ENCODE measurements at regions not wholly inside any gene's neighbourhood (a gene's known extent, or its start where the extent isn't known, plus 50 kb on each side); places are given as distances from the start of the nearest gene placed in this dataset.

DNA sequence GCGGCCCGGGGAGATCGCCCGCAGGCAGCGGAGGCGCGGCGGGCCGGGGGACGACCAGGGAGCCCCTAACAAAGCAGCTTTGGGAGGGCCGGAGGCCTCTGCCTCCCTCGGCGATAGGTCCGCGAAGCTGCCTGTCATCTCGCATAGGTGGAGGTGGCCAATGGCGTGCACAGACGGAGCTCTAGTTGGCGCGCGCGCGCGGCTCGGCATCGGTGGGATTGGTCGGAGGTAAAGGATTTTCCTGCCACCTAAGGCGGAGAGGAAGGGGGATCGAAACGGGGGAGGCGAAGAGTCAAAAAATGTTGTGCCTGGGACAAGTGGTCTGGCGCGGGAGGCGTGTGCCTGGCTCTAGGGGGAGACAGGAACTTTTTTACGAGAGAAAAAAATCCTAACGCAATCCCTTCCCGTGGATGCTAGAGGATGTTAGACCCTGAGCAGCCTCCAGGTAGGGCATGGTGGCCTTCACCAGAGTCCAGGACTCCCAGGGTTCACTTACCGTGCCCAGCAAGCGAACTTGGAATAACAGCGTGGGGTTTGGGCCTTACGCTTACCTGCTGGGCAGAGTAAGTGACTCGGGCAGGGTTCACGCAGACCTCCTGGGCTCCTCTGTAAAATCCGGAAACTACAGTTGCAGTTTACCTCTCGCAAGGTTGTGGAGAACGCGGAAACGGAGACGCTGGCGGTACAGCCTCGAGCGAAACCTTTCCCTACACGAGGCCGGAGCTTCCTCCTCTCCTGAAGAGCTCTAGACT lies 99.9 kb upstream of the SOD1 start (continued):
- TF ChIP-seq, protein P1, sequence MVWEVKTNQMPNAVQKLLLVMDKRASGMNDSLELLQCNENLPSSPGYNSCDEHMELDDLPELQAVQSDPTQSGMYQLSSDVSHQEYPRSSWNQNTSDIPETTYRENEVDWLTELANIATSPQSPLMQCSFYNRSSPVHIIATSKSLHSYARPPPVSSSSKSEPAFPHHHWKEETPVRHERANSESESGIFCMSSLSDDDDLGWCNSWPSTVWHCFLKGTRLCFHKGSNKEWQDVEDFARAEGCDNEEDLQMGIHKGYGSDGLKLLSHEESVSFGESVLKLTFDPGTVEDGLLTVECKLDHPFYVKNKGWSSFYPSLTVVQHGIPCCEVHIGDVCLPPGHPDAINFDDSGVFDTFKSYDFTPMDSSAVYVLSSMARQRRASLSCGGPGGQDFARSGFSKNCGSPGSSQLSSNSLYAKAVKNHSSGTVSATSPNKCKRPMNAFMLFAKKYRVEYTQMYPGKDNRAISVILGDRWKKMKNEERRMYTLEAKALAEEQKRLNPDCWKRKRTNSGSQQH (CRISPR knock-in tag; IDR thresholded peaks at IDR 0.05): no peak
- TF ChIP-seq, protein P2, sequence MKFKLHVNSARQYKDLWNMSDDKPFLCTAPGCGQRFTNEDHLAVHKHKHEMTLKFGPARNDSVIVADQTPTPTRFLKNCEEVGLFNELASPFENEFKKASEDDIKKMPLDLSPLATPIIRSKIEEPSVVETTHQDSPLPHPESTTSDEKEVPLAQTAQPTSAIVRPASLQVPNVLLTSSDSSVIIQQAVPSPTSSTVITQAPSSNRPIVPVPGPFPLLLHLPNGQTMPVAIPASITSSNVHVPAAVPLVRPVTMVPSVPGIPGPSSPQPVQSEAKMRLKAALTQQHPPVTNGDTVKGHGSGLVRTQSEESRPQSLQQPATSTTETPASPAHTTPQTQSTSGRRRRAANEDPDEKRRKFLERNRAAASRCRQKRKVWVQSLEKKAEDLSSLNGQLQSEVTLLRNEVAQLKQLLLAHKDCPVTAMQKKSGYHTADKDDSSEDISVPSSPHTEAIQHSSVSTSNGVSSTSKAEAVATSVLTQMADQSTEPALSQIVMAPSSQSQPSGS (CRISPR knock-in tag; IDR thresholded peaks at IDR 0.05): no peak
- TF ChIP-seq, protein P3, sequence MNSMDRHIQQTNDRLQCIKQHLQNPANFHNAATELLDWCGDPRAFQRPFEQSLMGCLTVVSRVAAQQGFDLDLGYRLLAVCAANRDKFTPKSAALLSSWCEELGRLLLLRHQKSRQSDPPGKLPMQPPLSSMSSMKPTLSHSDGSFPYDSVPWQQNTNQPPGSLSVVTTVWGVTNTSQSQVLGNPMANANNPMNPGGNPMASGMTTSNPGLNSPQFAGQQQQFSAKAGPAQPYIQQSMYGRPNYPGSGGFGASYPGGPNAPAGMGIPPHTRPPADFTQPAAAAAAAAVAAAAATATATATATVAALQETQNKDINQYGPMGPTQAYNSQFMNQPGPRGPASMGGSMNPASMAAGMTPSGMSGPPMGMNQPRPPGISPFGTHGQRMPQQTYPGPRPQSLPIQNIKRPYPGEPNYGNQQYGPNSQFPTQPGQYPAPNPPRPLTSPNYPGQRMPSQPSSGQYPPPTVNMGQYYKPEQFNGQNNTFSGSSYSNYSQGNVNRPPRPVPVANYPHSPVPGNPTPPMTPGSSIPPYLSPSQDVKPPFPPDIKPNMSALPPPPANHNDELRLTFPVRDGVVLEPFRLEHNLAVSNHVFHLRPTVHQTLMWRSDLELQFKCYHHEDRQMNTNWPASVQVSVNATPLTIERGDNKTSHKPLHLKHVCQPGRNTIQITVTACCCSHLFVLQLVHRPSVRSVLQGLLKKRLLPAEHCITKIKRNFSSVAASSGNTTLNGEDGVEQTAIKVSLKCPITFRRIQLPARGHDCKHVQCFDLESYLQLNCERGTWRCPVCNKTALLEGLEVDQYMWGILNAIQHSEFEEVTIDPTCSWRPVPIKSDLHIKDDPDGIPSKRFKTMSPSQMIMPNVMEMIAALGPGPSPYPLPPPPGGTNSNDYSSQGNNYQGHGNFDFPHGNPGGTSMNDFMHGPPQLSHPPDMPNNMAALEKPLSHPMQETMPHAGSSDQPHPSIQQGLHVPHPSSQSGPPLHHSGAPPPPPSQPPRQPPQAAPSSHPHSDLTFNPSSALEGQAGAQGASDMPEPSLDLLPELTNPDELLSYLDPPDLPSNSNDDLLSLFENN (IDR thresholded peaks at IDR 0.05; ENCODE audit: low read depth in 2 of 2, low read length in 2 of 2): no peak
- TF ChIP-seq, protein P4, sequence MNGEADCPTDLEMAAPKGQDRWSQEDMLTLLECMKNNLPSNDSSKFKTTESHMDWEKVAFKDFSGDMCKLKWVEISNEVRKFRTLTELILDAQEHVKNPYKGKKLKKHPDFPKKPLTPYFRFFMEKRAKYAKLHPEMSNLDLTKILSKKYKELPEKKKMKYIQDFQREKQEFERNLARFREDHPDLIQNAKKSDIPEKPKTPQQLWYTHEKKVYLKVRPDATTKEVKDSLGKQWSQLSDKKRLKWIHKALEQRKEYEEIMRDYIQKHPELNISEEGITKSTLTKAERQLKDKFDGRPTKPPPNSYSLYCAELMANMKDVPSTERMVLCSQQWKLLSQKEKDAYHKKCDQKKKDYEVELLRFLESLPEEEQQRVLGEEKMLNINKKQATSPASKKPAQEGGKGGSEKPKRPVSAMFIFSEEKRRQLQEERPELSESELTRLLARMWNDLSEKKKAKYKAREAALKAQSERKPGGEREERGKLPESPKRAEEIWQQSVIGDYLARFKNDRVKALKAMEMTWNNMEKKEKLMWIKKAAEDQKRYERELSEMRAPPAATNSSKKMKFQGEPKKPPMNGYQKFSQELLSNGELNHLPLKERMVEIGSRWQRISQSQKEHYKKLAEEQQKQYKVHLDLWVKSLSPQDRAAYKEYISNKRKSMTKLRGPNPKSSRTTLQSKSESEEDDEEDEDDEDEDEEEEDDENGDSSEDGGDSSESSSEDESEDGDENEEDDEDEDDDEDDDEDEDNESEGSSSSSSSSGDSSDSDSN (IDR thresholded peaks at IDR 0.05; ENCODE audit: borderline replicate concordance in 1 of 2, low read depth in 2 of 2, low read length in 2 of 2): no peak
- peak; percentile 6 for TF ChIP-seq NFYB (IDR thresholded peaks at IDR 0.05; ENCODE audit: extremely low read depth, insufficient read length)
